NCI-H82 treated with DMSO at 0.1 percent for 48 hours (cell line): ENCODE measurements at regions not wholly inside any gene's neighbourhood (a gene's known extent, or its start where the extent isn't known, plus 50 kb on each side); places are given as distances from the start of the nearest gene placed in this dataset.
"Not testable (repeated sequence)": the region's sequence is repeated elsewhere in the genome, so short reads cannot be mapped to it uniquely, and the experiment has no call there.

Experiments used
- DNase-seq: peaks from one replicate; lab custom pipeline; 2025; ENCODE audit not compliant: unreplicated experiment; lab: John Stamatoyannopoulos, UW

GRCh38 chr18:28511413-28511821, 334.5 kb upstream of the CDH2 start:
- DNase-seq = no peak

GRCh38 chr18:28510210-28510609, 333.3 kb upstream of the CDH2 start:
- no peak for DNase-seq

- no peak for DNase-seq
Observed at GRCh38 chr18:28504066-28504465, 327.1 kb upstream of the CDH2 start.

GRCh38 chr18:28494151-28494550, 317.2 kb upstream of the CDH2 start:
- DNase-seq = no peak

GRCh38 chr18:28485918-28486317, 309.0 kb upstream of the CDH2 start:
- DNase-seq = no peak

GRCh38 chr18:28485210-28485801, 308.4 kb upstream of the CDH2 start:
- DNase-seq = no peak

- no peak for DNase-seq
Observed at GRCh38 chr18:28478531-28478930, 301.6 kb upstream of the CDH2 start.

GRCh38 chr18:28476302-28476701, 299.4 kb upstream of the CDH2 start:
- no peak for DNase-seq

- DNase-seq = no peak
Observed at GRCh38 chr18:28469946-28470345, 293.0 kb upstream of the CDH2 start.

- DNase-seq = no peak
Observed at GRCh38 chr18:28468901-28469300, 292.0 kb upstream of the CDH2 start.

- no peak for DNase-seq
Observed at GRCh38 chr18:28466204-28466603, 289.3 kb upstream of the CDH2 start.

- no peak for DNase-seq
Observed at GRCh38 chr18:28459587-28459986, 282.7 kb upstream of the CDH2 start.

- no peak for DNase-seq
Observed at GRCh38 chr18:28458751-28459150, 281.8 kb upstream of the CDH2 start.

GRCh38 chr18:28457784-28458183, 280.9 kb upstream of the CDH2 start:
- no peak for DNase-seq

GRCh38 chr18:28455971-28456370, 279.0 kb upstream of the CDH2 start:
- no peak for DNase-seq

GRCh38 chr18:28439870-28440269, 262.9 kb upstream of the CDH2 start:
- DNase-seq = no peak

- DNase-seq = no peak
Observed at GRCh38 chr18:28438381-28438780, 261.5 kb upstream of the CDH2 start.

- DNase-seq = no peak
Observed at GRCh38 chr18:28432339-28432738, 255.4 kb upstream of the CDH2 start.

- no peak for DNase-seq
Observed at GRCh38 chr18:28425886-28426285, 249.0 kb upstream of the CDH2 start.

- DNase-seq = no peak
Observed at GRCh38 chr18:28422577-28422976, 245.6 kb upstream of the CDH2 start.

- not testable (repeated sequence) for DNase-seq
Observed at GRCh38 chr18:28421950-28422349, 245.0 kb upstream of the CDH2 start.

- DNase-seq = no peak
Observed at GRCh38 chr18:28412521-28412920, 235.6 kb upstream of the CDH2 start.

- no peak for DNase-seq
Observed at GRCh38 chr18:28411806-28412205, 234.9 kb upstream of the CDH2 start.

GRCh38 chr18:28409811-28410210, 232.9 kb upstream of the CDH2 start:
- DNase-seq = no peak
